Epithelial cell of proximal tubule (primary cell): ENCODE measurements at regions not wholly inside any gene's neighbourhood (a gene's known extent, or its start where the extent isn't known, plus 50 kb on each side); places are given as distances from the start of the nearest gene placed in this dataset.
"Not testable (repeated sequence)": the region's sequence is repeated elsewhere in the genome, so short reads cannot be mapped to it uniquely, and the experiment has no call there.

Experiments
- DNase-seq: peaks from one replicate; pipeline ENCODE4 v3.0.0-alpha.2; 2011; ENCODE audit warnings: low read depth
- H3K4me3 ChIP-seq: 2 replicates; pipeline ENCODE4 v1.5.1; 2011; ENCODE audit warnings: low read depth, mild to moderate bottlenecking, low read length
- TF ChIP-seq, protein P1 (sequence below): conservative IDR thresholded peaks from 2 replicates; pipeline ENCODE4 v1.5.1; 2012; ENCODE audit warnings: low read depth, mild to moderate bottlenecking, low read length

- not testable (repeated sequence) for H3K4me3 ChIP-seq, DNase-seq
These were observed 1417.0 kb upstream of the PCDH10 start for GRCh38 chr4:131732034-131732630.

- not testable (repeated sequence) for DNase-seq, H3K4me3 ChIP-seq
These were observed 1414.8 kb upstream of the PCDH10 start for GRCh38 chr4:131734321-131734720.

GRCh38 chr4:131734851-131735385, 1414.2 kb upstream of the PCDH10 start:
- not testable (repeated sequence) for H3K4me3 ChIP-seq, DNase-seq

DNA sequence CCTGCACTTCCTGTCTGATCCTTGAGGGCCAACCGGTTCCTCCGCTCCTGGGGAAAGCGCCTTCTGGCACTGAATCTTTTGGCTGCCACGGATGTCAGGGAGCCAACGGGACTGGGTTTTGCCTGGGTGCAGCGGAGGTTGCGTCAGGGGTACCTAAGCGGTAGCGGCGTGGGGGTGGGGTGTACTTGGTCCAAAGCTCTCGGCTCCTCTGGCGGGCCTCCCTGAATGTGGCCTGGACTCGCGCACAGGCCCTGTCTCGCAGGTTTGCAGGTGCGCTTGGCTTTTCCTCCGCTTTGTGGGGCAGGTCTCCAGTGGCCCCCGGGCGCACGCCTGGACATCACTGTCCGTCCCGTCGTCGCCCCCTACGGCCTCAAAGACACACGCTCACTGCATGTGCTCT, 1410.1 kb upstream of the PCDH10 start:
- not testable (repeated sequence) for DNase-seq, H3K4me3 ChIP-seq

GRCh38 chr4:131741836-131742235, 1407.3 kb upstream of the PCDH10 start:
- DNase-seq, H3K4me3 ChIP-seq: not testable (repeated sequence)

GRCh38 chr4:131742536-131743205, 1406.4 kb upstream of the PCDH10 start:
- not testable (repeated sequence) for H3K4me3 ChIP-seq, DNase-seq

- not testable (repeated sequence) for DNase-seq, H3K4me3 ChIP-seq
These were observed 1405.7 kb upstream of the PCDH10 start for GRCh38 chr4:131743348-131743747.

DNA sequence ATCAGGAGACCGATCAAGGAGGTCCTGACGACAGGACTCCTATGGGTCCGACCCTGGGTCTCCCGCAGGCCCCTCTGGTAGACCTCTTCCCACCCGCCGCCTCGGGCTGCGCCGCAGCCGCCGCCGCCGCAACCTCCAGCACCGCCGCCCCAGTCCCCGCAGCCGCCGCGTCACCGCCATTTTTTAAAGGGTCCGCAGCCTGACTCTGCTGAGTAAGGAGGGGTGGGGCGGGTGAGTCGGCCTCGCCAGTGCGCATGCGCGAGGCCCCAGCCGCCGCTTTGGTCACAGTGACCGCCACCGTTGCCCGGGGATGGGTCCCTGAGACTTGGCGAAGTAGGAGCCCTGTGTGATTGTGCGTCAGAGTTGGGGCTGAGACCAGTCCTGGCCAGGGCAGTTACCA, 1401.9 kb upstream of the PCDH10 start:
- not testable (repeated sequence) for DNase-seq, H3K4me3 ChIP-seq

- not testable (repeated sequence) for DNase-seq
These were observed 1399.9 kb upstream of the PCDH10 start for GRCh38 chr4:131749224-131749623.

GRCh38 chr4:131750006-131750405, 1399.1 kb upstream of the PCDH10 start:
- not testable (repeated sequence) for DNase-seq, H3K4me3 ChIP-seq

More at GRCh38 chr4:131749224-131749623, 1399.9 kb upstream of the PCDH10 start:
- not testable (repeated sequence) for H3K4me3 ChIP-seq

DNA sequence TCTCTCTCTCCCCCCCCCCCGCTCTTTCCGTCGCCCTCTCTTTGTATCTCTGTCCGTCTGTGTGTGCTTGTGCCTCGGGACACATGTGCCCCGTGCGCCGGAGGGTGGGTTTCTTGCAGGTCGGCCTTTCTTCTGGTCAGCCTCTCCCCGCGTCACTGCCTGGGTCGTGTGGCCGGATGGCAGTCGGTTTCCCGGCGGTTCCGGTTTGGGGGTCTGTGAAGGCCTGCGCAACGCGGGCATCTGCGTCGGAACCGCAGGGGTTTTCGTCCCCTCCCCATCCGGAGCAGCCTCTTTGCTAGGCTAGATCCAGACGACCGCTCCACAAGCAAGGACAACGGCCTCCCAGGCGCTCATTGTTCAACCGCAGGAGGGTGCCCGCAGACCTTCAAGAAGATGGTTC, 1398.6 kb upstream of the PCDH10 start:
- DNase-seq, H3K4me3 ChIP-seq: not testable (repeated sequence)

DNA sequence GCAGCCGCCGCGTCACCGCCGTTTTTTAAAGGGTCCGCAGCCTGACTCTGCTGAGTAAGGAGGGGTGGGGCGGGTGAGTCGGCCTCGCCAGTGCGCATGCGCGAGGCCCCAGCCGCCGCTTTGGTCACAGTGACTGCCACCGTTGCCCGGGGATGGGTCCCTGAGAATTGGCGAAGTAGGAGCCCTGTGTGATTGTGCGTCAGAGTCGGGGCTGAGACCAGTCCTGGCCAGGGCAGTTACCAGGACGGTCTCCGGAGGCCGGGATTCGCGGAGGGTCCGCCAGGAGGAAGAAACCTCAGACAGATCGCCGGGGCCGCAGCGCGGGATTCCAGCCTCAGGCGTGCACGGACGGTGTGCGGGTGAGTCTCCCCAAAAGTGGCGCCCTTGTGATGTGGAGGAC, 1386.9 kb upstream of the PCDH10 start:
- H3K4me3 ChIP-seq, DNase-seq: not testable (repeated sequence)

DNA sequence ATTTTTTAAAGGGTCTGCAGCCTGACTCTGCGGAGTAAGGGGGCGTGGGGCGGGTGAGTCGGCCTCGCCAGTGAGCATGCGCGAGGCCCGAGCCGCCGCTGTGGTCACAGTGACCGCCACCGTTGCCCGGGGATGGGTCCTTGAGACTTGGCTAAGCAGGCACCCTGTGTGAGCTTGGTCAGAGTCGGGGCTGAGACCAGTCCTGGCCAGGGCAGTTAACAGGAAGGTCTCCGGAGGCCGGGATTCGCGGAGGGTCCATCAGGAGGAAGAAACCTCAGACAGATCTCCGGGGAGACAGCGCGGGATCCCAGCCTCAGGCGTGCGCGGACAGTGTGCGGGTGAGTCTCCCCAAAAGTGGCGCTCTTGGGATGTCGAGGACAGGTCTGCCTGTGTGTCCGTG, 1384.4 kb upstream of the PCDH10 start:
- no peak overlapping the region for H3K4me3 ChIP-seq
- TF ChIP-seq, protein P1, sequence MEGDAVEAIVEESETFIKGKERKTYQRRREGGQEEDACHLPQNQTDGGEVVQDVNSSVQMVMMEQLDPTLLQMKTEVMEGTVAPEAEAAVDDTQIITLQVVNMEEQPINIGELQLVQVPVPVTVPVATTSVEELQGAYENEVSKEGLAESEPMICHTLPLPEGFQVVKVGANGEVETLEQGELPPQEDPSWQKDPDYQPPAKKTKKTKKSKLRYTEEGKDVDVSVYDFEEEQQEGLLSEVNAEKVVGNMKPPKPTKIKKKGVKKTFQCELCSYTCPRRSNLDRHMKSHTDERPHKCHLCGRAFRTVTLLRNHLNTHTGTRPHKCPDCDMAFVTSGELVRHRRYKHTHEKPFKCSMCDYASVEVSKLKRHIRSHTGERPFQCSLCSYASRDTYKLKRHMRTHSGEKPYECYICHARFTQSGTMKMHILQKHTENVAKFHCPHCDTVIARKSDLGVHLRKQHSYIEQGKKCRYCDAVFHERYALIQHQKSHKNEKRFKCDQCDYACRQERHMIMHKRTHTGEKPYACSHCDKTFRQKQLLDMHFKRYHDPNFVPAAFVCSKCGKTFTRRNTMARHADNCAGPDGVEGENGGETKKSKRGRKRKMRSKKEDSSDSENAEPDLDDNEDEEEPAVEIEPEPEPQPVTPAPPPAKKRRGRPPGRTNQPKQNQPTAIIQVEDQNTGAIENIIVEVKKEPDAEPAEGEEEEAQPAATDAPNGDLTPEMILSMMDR = no peak
- no peak for DNase-seq

DNA sequence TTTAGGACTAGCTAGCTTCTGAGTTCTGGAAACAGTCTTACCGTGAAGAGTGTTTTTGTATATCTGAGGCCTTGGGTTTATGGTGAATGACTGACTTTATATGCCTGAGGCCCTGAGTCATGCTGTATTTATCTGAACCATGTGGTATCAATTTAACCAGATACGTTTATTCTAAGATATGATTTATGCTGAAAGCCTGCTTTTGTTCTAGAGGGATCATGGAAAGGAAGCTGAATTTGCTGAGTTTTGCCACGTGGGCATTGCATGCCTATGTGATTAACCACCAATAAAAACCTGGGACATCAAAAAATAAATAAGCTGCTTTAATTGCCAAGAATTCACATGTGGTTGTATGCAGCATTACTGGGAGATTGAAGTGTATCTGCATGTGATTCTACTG, 1374.7 kb upstream of the PCDH10 start:
- DNase-seq = peak; percentile 19
- H3K4me3 ChIP-seq = not testable (repeated sequence)

- not testable (repeated sequence) for H3K4me3 ChIP-seq, DNase-seq
These were observed 1338.5 kb upstream of the PCDH10 start for GRCh38 chr4:131810565-131810964.
